GM12878 (cell line): ENCODE measurements at regions not wholly inside any gene's neighbourhood (a gene's known extent, or its start where the extent isn't known, plus 50 kb on each side); places are given as distances from the start of the nearest gene placed in this dataset.

Experiments
- BHLHE40 ChIP-seq, 2 experiments: fragments of 450-650 bp in 1 of 2; IDR thresholded peaks; 2 replicates each; pipeline ENCODE4 v1.6.1; 2011 to 2017; ENCODE audit warnings: low read depth in 2 of 2, borderline replicate concordance in 1 of 2, improper control_type of control experiment in 1 of 2, low read length in 1 of 2, mild to moderate bottlenecking in 1 of 2
- BRCA1 ChIP-seq: IDR thresholded peaks from 2 replicates; pipeline ENCODE4 v1.6.1; 2011; ENCODE audit warnings: low read depth, low read length, improper control_type of control experiment
- CTCF ChIP-seq, 3 experiments: IDR thresholded peaks in 2 of 3; conservative IDR thresholded peaks in 1 of 3; 2 replicates each; pipeline ENCODE4 v1.5.1; 2011; ENCODE audit warnings: low read depth in 3 of 3, low read length in 3 of 3, mild to moderate bottlenecking in 3 of 3, control low read depth in 2 of 3, moderate library complexity in 2 of 3, inconsistent platforms in 1 of 3, mixed read lengths in 1 of 3; ENCODE audit not compliant: control insufficient read depth in 2 of 3, insufficient read depth in 1 of 3; ENCODE audit errors: extremely low read depth in 1 of 3
- EZH2 ChIP-seq: IDR thresholded peaks from 2 replicates; pipeline ENCODE4 v1.6.1; 2012; ENCODE audit warnings: low read depth, mild to moderate bottlenecking, control low read depth, inconsistent platforms, low read length, borderline replicate concordance; ENCODE audit not compliant: control insufficient read depth
- MYC ChIP-seq: IDR thresholded peaks from 2 replicates; pipeline ENCODE4 v1.6.1; 2011; ENCODE audit warnings: mild to moderate bottlenecking, low read length, moderate library complexity, inconsistent platforms; ENCODE audit not compliant: insufficient read depth, insufficient replicate concordance, insufficient read length, severe bottlenecking
- PAX8 ChIP-seq: fragments of 450-650 bp; IDR thresholded peaks from 2 replicates; pipeline ENCODE4 v1.6.1; 2017; ENCODE audit warnings: mild to moderate bottlenecking, moderate library complexity
- PKNOX1 ChIP-seq: fragments of 450-650 bp; IDR thresholded peaks from 2 replicates; pipeline ENCODE4 v1.6.1; 2016; ENCODE audit warnings: mild to moderate bottlenecking
- POLR2AphosphoS5 ChIP-seq: IDR thresholded peaks from 2 replicates; pipeline ENCODE4 v1.6.1; 2011; ENCODE audit warnings: mild to moderate bottlenecking, low read length, inconsistent platforms
- SUZ12 ChIP-seq: fragments of 200-600 bp; sonication (generic); IDR thresholded peaks from one replicate; pipeline ENCODE4 v1.6.1; 2018; ENCODE audit warnings: antibody characterized with exemption, mild to moderate bottlenecking; ENCODE audit not compliant: unreplicated experiment
- USF2 ChIP-seq: IDR thresholded peaks from 2 replicates; pipeline ENCODE4 v1.6.1; 2011; ENCODE audit warnings: low read depth, low read length, improper control_type of control experiment, borderline replicate concordance

- TF ChIP-seq MYC: no peak
- no peak for TF ChIP-seq PKNOX1
- TF ChIP-seq BRCA1: no peak
- no peak for TF ChIP-seq PAX8
- no peak for TF ChIP-seq USF2
- no peak for TF ChIP-seq EZH2
- TF ChIP-seq SUZ12: no peak
- no peak for TF ChIP-seq BHLHE40 (IDR thresholded peaks at IDR 0.05; ENCODE audit: borderline replicate concordance in 1 of 2, low read depth in 2 of 2, low read length in 1 of 2)
- TF ChIP-seq CTCF (IDR thresholded peaks at IDR 0.05 in 2 of 3, conservative IDR thresholded peaks at IDR 0.05 in 1 of 3; ENCODE audit: control insufficient read depth in 2 of 3, extremely low read depth in 1 of 3, insufficient read depth in 1 of 3, low read depth in 3 of 3, low read length in 3 of 3): no peak
- no peak for TF ChIP-seq POLR2AphosphoS5
Measured at GRCh38 chr6:141758430-141758829, 374.3 kb upstream of the GJE1 start.
